ENCODE measurements at regions not wholly inside any gene's neighbourhood (a gene's known extent, or its start where the extent isn't known, plus 50 kb on each side); places are given as distances from the start of the nearest gene placed in this dataset.

DNA sequence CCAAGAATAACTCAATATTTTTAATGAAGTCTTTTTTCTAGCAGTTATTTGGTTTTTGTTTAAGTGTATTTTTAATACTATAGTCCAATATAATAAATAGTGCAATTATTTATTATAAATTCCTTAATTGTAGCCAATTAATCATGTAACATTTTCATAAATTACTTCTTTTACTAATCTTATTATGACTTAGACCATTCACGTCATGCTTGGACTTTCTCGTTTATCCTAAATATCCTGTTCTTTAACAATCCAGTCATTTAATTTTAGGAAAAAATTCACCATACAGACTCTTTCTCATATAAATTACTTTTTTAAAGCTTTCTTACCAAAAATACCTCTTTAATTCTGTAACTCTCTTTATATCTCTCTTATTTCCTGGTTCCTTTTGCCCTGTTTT, 350.1 kb downstream of the AR start:
- TF ChIP-seq, protein P1, sequence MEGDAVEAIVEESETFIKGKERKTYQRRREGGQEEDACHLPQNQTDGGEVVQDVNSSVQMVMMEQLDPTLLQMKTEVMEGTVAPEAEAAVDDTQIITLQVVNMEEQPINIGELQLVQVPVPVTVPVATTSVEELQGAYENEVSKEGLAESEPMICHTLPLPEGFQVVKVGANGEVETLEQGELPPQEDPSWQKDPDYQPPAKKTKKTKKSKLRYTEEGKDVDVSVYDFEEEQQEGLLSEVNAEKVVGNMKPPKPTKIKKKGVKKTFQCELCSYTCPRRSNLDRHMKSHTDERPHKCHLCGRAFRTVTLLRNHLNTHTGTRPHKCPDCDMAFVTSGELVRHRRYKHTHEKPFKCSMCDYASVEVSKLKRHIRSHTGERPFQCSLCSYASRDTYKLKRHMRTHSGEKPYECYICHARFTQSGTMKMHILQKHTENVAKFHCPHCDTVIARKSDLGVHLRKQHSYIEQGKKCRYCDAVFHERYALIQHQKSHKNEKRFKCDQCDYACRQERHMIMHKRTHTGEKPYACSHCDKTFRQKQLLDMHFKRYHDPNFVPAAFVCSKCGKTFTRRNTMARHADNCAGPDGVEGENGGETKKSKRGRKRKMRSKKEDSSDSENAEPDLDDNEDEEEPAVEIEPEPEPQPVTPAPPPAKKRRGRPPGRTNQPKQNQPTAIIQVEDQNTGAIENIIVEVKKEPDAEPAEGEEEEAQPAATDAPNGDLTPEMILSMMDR (IDR thresholded peaks at IDR 0.05), result no peak
- TF ChIP-seq FOXP1 (CRISPR knock-in tag; IDR thresholded peaks at IDR 0.05; ENCODE audit: borderline replicate concordance), result no peak
- TF ChIP-seq ZBTB21 (CRISPR knock-in tag; IDR thresholded peaks at IDR 0.05; ENCODE audit: borderline replicate concordance), result no peak
- TF ChIP-seq, protein P2, sequence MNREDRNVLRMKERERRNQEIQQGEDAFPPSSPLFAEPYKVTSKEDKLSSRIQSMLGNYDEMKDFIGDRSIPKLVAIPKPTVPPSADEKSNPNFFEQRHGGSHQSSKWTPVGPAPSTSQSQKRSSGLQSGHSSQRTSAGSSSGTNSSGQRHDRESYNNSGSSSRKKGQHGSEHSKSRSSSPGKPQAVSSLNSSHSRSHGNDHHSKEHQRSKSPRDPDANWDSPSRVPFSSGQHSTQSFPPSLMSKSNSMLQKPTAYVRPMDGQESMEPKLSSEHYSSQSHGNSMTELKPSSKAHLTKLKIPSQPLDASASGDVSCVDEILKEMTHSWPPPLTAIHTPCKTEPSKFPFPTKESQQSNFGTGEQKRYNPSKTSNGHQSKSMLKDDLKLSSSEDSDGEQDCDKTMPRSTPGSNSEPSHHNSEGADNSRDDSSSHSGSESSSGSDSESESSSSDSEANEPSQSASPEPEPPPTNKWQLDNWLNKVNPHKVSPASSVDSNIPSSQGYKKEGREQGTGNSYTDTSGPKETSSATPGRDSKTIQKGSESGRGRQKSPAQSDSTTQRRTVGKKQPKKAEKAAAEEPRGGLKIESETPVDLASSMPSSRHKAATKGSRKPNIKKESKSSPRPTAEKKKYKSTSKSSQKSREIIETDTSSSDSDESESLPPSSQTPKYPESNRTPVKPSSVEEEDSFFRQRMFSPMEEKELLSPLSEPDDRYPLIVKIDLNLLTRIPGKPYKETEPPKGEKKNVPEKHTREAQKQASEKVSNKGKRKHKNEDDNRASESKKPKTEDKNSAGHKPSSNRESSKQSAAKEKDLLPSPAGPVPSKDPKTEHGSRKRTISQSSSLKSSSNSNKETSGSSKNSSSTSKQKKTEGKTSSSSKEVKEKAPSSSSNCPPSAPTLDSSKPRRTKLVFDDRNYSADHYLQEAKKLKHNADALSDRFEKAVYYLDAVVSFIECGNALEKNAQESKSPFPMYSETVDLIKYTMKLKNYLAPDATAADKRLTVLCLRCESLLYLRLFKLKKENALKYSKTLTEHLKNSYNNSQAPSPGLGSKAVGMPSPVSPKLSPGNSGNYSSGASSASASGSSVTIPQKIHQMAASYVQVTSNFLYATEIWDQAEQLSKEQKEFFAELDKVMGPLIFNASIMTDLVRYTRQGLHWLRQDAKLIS (CRISPR knock-in tag; IDR thresholded peaks at IDR 0.05; ENCODE audit: borderline replicate concordance), result no peak
- TF ChIP-seq RORB (CRISPR knock-in tag; IDR thresholded peaks at IDR 0.05), result no peak
- TF ChIP-seq, protein P3, sequence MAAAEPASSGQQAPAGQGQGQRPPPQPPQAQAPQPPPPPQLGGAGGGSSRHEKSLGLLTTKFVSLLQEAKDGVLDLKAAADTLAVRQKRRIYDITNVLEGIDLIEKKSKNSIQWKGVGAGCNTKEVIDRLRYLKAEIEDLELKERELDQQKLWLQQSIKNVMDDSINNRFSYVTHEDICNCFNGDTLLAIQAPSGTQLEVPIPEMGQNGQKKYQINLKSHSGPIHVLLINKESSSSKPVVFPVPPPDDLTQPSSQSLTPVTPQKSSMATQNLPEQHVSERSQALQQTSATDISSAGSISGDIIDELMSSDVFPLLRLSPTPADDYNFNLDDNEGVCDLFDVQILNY (CRISPR knock-in tag; IDR thresholded peaks at IDR 0.05), result no peak
- no peak for TF ChIP-seq SP1 (CRISPR knock-in tag; conservative IDR thresholded peaks at IDR 0.05)
- TF ChIP-seq ZNF121 (CRISPR knock-in tag; IDR thresholded peaks at IDR 0.05), result no peak
- TF ChIP-seq NR3C1 (CRISPR knock-in tag; conservative IDR thresholded peaks at IDR 0.05; ENCODE audit: low read depth), result no peak
- no peak for TF ChIP-seq NR1H2 (CRISPR knock-in tag; IDR thresholded peaks at IDR 0.05)
- TF ChIP-seq, protein P4, sequence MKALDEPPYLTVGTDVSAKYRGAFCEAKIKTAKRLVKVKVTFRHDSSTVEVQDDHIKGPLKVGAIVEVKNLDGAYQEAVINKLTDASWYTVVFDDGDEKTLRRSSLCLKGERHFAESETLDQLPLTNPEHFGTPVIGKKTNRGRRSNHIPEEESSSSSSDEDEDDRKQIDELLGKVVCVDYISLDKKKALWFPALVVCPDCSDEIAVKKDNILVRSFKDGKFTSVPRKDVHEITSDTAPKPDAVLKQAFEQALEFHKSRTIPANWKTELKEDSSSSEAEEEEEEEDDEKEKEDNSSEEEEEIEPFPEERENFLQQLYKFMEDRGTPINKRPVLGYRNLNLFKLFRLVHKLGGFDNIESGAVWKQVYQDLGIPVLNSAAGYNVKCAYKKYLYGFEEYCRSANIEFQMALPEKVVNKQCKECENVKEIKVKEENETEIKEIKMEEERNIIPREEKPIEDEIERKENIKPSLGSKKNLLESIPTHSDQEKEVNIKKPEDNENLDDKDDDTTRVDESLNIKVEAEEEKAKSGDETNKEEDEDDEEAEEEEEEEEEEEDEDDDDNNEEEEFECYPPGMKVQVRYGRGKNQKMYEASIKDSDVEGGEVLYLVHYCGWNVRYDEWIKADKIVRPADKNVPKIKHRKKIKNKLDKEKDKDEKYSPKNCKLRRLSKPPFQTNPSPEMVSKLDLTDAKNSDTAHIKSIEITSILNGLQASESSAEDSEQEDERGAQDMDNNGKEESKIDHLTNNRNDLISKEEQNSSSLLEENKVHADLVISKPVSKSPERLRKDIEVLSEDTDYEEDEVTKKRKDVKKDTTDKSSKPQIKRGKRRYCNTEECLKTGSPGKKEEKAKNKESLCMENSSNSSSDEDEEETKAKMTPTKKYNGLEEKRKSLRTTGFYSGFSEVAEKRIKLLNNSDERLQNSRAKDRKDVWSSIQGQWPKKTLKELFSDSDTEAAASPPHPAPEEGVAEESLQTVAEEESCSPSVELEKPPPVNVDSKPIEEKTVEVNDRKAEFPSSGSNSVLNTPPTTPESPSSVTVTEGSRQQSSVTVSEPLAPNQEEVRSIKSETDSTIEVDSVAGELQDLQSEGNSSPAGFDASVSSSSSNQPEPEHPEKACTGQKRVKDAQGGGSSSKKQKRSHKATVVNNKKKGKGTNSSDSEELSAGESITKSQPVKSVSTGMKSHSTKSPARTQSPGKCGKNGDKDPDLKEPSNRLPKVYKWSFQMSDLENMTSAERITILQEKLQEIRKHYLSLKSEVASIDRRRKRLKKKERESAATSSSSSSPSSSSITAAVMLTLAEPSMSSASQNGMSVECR (CRISPR knock-in tag; IDR thresholded peaks at IDR 0.05; ENCODE audit: borderline replicate concordance), result no peak
- TF ChIP-seq TP53 (CRISPR knock-in tag; IDR thresholded peaks at IDR 0.05), result no peak
- TF ChIP-seq CREB1 (CRISPR knock-in tag; IDR thresholded peaks at IDR 0.05), result no peak
- TF ChIP-seq MYBL2 (CRISPR knock-in tag; IDR thresholded peaks at IDR 0.05), result no peak
